Uterus (tissue), 3 donors: ENCODE measurements at regions not wholly inside any gene's neighbourhood (a gene's known extent, or its start where the extent isn't known, plus 50 kb on each side); places are given as distances from the start of the nearest gene placed in this dataset.

ENCODE experiments used
- DNase-seq, 2 donors: peaks; one replicate each; pipeline ENCODE4 v3.0.0-alpha.2; 2019 to 2020
- H3K27ac ChIP-seq, 2 donors: fragments of 200-600 bp; sonication (generic); 1 replicate in 1 of 2; 2 replicates in 1 of 2; pipeline ENCODE4 v1.5.1; 2016 to 2018
- H3K27me3 ChIP-seq, 2 donors: fragments of 200-600 bp; sonication (generic); one replicate each; pipeline ENCODE4 v1.5.1; 2018 to 2019; ENCODE audit warnings: control low read depth in 1 of 2
- H3K36me3 ChIP-seq, 2 donors: fragments of 200-600 bp; sonication (generic); one replicate each; pipeline ENCODE4 v1.5.1; 2019; ENCODE audit warnings: control low read depth in 1 of 2
- H3K4me1 ChIP-seq, 2 donors: fragments of 200-600 bp; sonication (generic); one replicate each; pipeline ENCODE4 v1.5.1; 2018 to 2019; ENCODE audit warnings: control low read depth in 1 of 2
- H3K4me3 ChIP-seq, 2 donors: fragments of 200-600 bp; sonication (generic); 1 replicate in 1 of 2; 2 replicates in 1 of 2; pipeline ENCODE4 v1.5.1; 2018 to 2019; ENCODE audit warnings: mild to moderate bottlenecking in 1 of 2
- H3K9me3 ChIP-seq, 2 donors: fragments of 200-600 bp; sonication (generic); one replicate each; pipeline ENCODE4 v1.5.1; 2019; ENCODE audit warnings: control low read depth in 1 of 2
- POLR2A ChIP-seq, 2 donors: fragments of 450-650 bp; IDR thresholded peaks; one replicate each; pipeline ENCODE4 v1.6.1; 2016; ENCODE audit warnings: antibody characterized with exemption in 2 of 2, mild to moderate bottlenecking in 1 of 2, moderate library complexity in 1 of 2
- intact Hi-C: fragments of 100-400 bp; cut with DNase I; formaldehyde crosslinking; loops from one replicate; pipeline ENCODE4 v1.15.1; 2023; ENCODE audit warnings: low total_unique reads
- TF ChIP-seq, protein P1 (sequence below), 4 experiments: fragments of 200-600 bp in 2 of 4; fragments of 450-650 bp in 2 of 4; sonication (generic) in 2 of 4; IDR thresholded peaks; one replicate each; pipeline ENCODE4 v1.5.1; 2016 to 2019; ENCODE audit warnings: antibody characterized with exemption in 4 of 4, mild to moderate bottlenecking in 2 of 4, moderate library complexity in 1 of 4
- donor health status: DM: yes; HTN: yes; CAD: no.

DNA sequence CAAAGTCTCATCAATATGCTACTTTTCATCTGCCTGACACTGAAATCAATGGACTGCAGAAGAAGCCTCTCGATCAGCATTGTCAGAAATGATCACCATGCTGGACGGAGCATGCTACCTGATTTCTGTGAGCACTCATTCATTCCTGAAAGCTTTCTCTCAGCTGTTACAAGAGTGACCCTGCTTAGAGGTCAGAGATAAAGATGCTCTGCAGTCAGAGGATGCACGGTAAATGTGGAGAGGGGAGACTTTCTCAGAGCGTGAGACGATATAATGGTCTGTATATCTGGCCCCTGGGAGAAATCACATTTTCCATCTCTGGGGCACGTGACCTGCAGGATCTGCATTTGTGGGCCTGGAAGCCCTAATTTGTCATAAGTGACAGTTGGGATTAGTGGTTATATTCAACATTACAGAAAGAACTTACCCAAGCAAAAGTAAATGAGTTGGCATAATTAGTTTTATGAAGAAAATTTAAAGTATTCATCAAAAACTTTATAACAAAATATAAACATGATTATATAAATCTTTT lies 125.6 kb upstream of the TTC29 start:
- Histone ChIP-seq H3K4me3 (no peak overlapping the region), H3K9me3 (no peaks in the 10 kb centered on the region), H3K27ac (no peak overlapping the region), H3K36me3 (no peaks in the 10 kb centered on the region), H3K4me1 (no peaks in the 10 kb centered on the region), H3K27me3 (no peaks in the 10 kb centered on the region)
- DNase-seq: no peak
- no peak for TF ChIP-seq POLR2A (IDR thresholded peaks at IDR 0.05)
- TF ChIP-seq, protein P1, sequence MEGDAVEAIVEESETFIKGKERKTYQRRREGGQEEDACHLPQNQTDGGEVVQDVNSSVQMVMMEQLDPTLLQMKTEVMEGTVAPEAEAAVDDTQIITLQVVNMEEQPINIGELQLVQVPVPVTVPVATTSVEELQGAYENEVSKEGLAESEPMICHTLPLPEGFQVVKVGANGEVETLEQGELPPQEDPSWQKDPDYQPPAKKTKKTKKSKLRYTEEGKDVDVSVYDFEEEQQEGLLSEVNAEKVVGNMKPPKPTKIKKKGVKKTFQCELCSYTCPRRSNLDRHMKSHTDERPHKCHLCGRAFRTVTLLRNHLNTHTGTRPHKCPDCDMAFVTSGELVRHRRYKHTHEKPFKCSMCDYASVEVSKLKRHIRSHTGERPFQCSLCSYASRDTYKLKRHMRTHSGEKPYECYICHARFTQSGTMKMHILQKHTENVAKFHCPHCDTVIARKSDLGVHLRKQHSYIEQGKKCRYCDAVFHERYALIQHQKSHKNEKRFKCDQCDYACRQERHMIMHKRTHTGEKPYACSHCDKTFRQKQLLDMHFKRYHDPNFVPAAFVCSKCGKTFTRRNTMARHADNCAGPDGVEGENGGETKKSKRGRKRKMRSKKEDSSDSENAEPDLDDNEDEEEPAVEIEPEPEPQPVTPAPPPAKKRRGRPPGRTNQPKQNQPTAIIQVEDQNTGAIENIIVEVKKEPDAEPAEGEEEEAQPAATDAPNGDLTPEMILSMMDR (IDR thresholded peaks at IDR 0.05): no peak
- intact Hi-C loops: no loop called here

DNA sequence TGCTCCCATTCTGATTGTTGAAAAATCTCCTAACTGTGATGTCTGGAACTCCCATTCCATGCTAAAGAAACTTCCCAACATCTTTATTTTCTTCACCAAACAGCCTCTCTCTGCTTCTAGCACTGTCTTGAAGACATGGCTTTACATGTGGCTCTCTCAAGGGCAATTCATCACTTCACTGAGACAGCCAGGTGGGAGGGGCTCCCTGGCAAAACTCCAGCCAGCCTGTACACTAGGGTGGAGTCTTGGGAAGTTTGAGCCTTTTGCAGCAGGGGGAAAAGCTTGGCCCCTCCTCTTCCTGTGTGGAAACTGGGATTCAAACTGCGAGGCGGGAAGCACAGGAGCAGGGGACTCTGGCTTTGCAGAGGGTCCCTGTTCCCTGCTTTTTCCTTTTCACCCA lies 130.5 kb upstream of the TTC29 start:
- no peak for TF ChIP-seq POLR2A (IDR thresholded peaks at IDR 0.05)
- TF ChIP-seq, protein P1 (IDR thresholded peaks at IDR 0.05): no peak
- no peak overlapping the region for H3K27ac ChIP-seq
- DNase-seq: no peak
- no peaks in the 10 kb centered on the region for H3K36me3 ChIP-seq
- H3K4me1 ChIP-seq: no peaks in the 10 kb centered on the region
- no peaks in the 10 kb centered on the region for H3K9me3 ChIP-seq
- intact Hi-C loops: no loop called here
- no peak overlapping the region for H3K4me3 ChIP-seq
- H3K27me3 ChIP-seq: no peaks in the 10 kb centered on the region

DNA sequence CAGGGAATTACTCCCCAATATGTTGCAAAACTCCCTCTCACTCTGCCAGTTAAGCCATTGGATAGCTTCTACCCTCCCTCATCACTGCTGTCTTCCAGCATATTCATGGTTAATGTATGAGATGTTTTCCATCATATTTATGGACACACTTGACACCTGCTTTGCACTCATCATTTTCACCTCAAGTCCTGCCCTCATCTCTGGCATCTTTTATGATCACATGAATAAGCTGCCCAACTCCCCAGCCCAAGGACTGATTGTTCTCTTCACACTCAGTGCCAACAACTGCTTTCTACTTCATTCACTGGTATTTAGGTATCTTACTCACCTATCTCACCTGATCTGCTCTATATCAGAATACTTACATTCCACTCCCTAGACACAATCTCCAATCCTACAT lies 131.1 kb upstream of the TTC29 start:
- no peak for DNase-seq
- Histone ChIP-seq H3K9me3 (no peaks in the 10 kb centered on the region), H3K27me3 (no peaks in the 10 kb centered on the region), H3K36me3 (no peaks in the 10 kb centered on the region), H3K4me3 (no peak overlapping the region), H3K4me1 (no peaks in the 10 kb centered on the region), H3K27ac (no peak overlapping the region)
- TF ChIP-seq, protein P1 (IDR thresholded peaks at IDR 0.05): no peak
- TF ChIP-seq POLR2A (IDR thresholded peaks at IDR 0.05): no peak
- intact Hi-C loops: no loop called here

DNA sequence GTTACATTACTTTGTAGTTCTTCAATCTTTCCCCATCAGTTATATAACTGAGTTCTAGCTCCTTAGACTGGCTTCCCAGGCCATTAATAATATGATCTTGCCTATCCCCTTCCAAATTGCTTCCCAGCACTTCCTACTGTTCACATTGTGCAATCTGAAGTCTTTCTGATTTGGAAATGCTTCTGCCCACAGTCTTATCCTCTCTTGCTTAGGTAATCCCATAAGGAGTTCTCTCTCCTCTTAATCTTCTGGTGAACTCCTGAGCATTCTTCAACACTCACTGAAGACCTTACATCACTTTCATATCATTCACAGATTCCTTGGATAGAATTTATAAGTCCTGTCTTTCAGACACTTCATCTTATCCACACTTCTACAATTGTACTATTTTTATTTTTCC lies 132.7 kb upstream of the TTC29 start:
- no peak for TF ChIP-seq POLR2A (IDR thresholded peaks at IDR 0.05)
- intact Hi-C loops: no loop called here
- H3K9me3 ChIP-seq: no peaks in the 10 kb centered on the region
- no peak for DNase-seq
- no peaks in the 10 kb centered on the region for H3K4me1 ChIP-seq
- no peak overlapping the region for H3K4me3 ChIP-seq
- H3K27ac ChIP-seq: no peak overlapping the region
- no peaks in the 10 kb centered on the region for H3K36me3 ChIP-seq
- no peaks in the 10 kb centered on the region for H3K27me3 ChIP-seq

DNA sequence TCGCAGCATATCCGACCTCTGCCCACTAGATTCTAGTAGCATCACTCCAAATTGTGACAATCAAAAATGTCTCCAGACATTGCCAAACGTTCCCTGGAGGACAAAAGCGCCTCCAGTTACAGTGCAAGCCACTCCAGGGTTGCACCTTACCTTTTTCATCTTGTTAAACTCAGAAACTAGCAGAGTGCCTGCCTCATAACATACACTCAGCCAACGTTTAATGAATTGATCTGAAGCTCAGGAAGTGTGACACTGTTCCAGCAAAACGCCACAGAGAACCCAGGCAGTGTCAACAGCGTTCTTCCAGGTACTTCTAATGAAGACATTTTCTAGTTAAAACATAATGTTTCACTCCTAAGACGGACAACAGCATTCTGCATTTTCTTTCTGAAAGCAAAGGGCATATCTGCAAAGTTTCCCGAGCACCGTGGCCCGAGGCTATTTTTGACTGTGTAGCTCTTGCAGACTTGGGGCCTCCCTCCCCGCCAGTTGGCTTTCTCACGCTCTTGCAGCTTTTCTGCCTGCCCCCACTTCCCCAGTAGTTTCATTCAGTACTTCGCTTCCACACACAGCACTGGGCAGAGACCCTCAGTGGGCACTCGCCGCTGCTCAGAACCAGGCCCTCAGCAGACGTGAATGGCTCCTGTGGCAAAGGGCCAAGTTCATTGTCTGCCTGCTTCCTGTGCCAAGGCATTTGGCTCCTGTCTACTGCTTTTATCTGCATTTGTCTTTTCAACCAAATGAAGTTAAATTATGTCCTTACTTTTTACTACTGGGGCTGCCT lies 133.4 kb upstream of the TTC29 start:
- Histone ChIP-seq H3K4me3 (no peak overlapping the region), H3K27ac (peak overlapping the region in 1 of 2 donors; percentile 22)
- DNase-seq: peak; percentile 20 to 25

More for the DNA sequence above, 133.4 kb upstream of the TTC29 start:
- no peaks in the 10 kb centered on the region for H3K36me3 ChIP-seq
- H3K4me1 ChIP-seq: no peaks in the 10 kb centered on the region
- H3K9me3 ChIP-seq: no peaks in the 10 kb centered on the region
- H3K27me3 ChIP-seq: no peaks in the 10 kb centered on the region
- TF ChIP-seq POLR2A (IDR thresholded peaks at IDR 0.05): no peak
- TF ChIP-seq, protein P1 (IDR thresholded peaks at IDR 0.05): no peak
- intact Hi-C loops: no loop called here
